K562 (cell line): ENCODE measurements at regions not wholly inside any gene's neighbourhood (a gene's known extent, or its start where the extent isn't known, plus 50 kb on each side); places are given as distances from the start of the nearest gene placed in this dataset.

ENCODE experiments used
- ATAC-seq: fragments of 200-7000 bp; cut with Tn5 transposase; 3 replicates; pipeline ENCODE4 v1.9.1; 2020; ENCODE audit warnings: moderate library complexity
- BruUV-seq: library from RNA; stranded (reverse); fragments of 400-500 nt; replicated peaks from 2 replicates; lab custom pipeline; 2021; lab: Mats Ljungman, UMichigan
- CTCF ChIA-PET: fragments of 300-600 bp; formaldehyde crosslinking; extraction: SDS; loops from one replicate; lab custom pipeline; 2021; ENCODE audit warnings: low intra/inter-chr PET ratio; lab: Yijun Ruan, JAX
- POLR2A ChIA-PET: fragments of 300-600, 350-650 bp; sonication (Branson Sonifier 250); formaldehyde crosslinking; extraction: SDS; loops from one replicate; lab custom pipeline; 2021; ENCODE audit warnings: antibody characterized with exemption, inconsistent platforms; lab: Yijun Ruan, JAX
- DNase-seq, 4 experiments: peaks; one replicate each; pipeline versions ENCODE4 v3.0.0 to v3.0.0-alpha.2; 2011 to 2018; ENCODE audit warnings: low spot score in 3 of 4, mixed read lengths in 3 of 4; ENCODE audit errors: extremely low read depth in 1 of 4
- FAIRE-seq: peaks from 2 replicates; lab custom pipeline; 2011; peaks lifted over from hg19 to GRCh38; lab: Jason Lieb, UNC
- H2AFZ ChIP-seq: 2 replicates; pipeline ENCODE4 v1.6.0; 2011; ENCODE audit warnings: low read depth, low read length, control low read depth, inconsistent platforms
- H3K27ac ChIP-seq: fragments of 200-600 bp; 3 replicates; pipeline ENCODE4 v1.8.0; 2011; ENCODE audit warnings: low read depth, mild to moderate bottlenecking, control low read depth, inconsistent platforms, low read length, moderate library complexity, mixed read lengths; ENCODE audit errors: extremely low read depth
- H3K27me3 ChIP-seq, 2 experiments: fragments of 300-600 bp in 1 of 2; 2 replicates in 1 of 2; 3 replicates in 1 of 2; pipeline versions ENCODE4 v1.6.0 to v1.8.0; 2011; ENCODE audit warnings: inconsistent platforms in 2 of 2, low read length in 2 of 2, mild to moderate bottlenecking in 1 of 2, mixed read lengths in 1 of 2, moderate library complexity in 1 of 2; ENCODE audit not compliant: control insufficient read depth in 2 of 2, insufficient read depth in 2 of 2
- H3K36me3 ChIP-seq: fragments of 300-600 bp; 3 replicates; pipeline ENCODE4 v1.8.0; 2011; ENCODE audit warnings: mild to moderate bottlenecking, low read length, inconsistent platforms; ENCODE audit not compliant: control insufficient read depth, insufficient read depth
- H3K4me1 ChIP-seq, 2 experiments: fragments of 200-600 bp in 1 of 2; replicated peaks in 1 of 2; 2 replicates in 1 of 2; 3 replicates in 1 of 2; pipeline versions ENCODE4 v1.5.1 to v1.8.0; 2011; ENCODE audit warnings: inconsistent platforms in 2 of 2, low read length in 2 of 2, mild to moderate bottlenecking in 1 of 2, mixed read lengths in 1 of 2, moderate library complexity in 1 of 2; ENCODE audit not compliant: control insufficient read depth in 2 of 2, insufficient read depth in 2 of 2
- H3K4me2 ChIP-seq: 2 replicates; pipeline ENCODE4 v1.6.1; 2011; ENCODE audit warnings: low read length, control low read depth, inconsistent platforms, mixed read lengths; ENCODE audit not compliant: insufficient read depth
- H3K4me3 ChIP-seq: fragments of 200-600 bp; sonication (generic), shearing (Covaris generic); 2 replicates; pipeline ENCODE4 v1.5.1; 2016; ENCODE audit warnings: control low read depth, inconsistent platforms
- H3K79me2 ChIP-seq: fragments of 200-600 bp; 3 replicates; pipeline ENCODE4 v1.8.0; 2011; ENCODE audit warnings: low read length, inconsistent platforms; ENCODE audit not compliant: control insufficient read depth, insufficient read depth
- H3K9ac ChIP-seq, 2 experiments: 2 replicates each; pipeline versions ENCODE4 v1.6.0 to v1.6.1; 2011; ENCODE audit warnings: low read depth in 2 of 2, low read length in 2 of 2, control low read depth in 1 of 2, inconsistent platforms in 1 of 2, mild to moderate bottlenecking in 1 of 2, mixed read lengths in 1 of 2; ENCODE audit not compliant: insufficient read depth in 1 of 2
- H3K9me1 ChIP-seq: one replicate; pipeline ENCODE4 v1.6.0; 2011; ENCODE audit warnings: inconsistent platforms, mild to moderate bottlenecking, low read length, moderate library complexity; ENCODE audit not compliant: control insufficient read depth, insufficient read depth
- H3K9me3 ChIP-seq: replicated peaks from 2 replicates; pipeline ENCODE4 v1.5.1; 2011; ENCODE audit warnings: low read depth, low read length, inconsistent platforms; ENCODE audit not compliant: control insufficient read depth, insufficient read depth
- H4K20me1 ChIP-seq: replicated peaks from 2 replicates; pipeline ENCODE4 v1.6.1; 2011; ENCODE audit warnings: low read length, inconsistent platforms, mixed read lengths; ENCODE audit not compliant: control insufficient read depth, insufficient read depth
- ATF1 ChIP-seq, 2 experiments: fragments of 450-650 bp in 1 of 2; IDR thresholded peaks; 2 replicates each; pipeline ENCODE4 v1.6.1; 2016; ENCODE audit warnings: missing compliant biosample characterization in 1 of 2, missing genetic modification characterization in 1 of 2
- FUS ChIP-seq: fragments of 200-400 bp; formaldehyde crosslinking; optimal IDR thresholded peaks from 2 replicates; pipeline ENCODE3; 2017; ENCODE audit warnings: low read depth, low read length
- HINFP ChIP-seq: fragments of 450-650 bp; conservative IDR thresholded peaks from 2 replicates; pipeline ENCODE4 v1.6.1; 2016; ENCODE audit warnings: missing genetic modification characterization, low read depth, mild to moderate bottlenecking, control low read depth, missing compliant biosample characterization
- ILK ChIP-seq: fragments of 450-650 bp; IDR thresholded peaks from 2 replicates; pipeline ENCODE4 v1.6.1; 2016; ENCODE audit warnings: missing genetic modification characterization, low read depth, mild to moderate bottlenecking, missing compliant biosample characterization, moderate library complexity, borderline replicate concordance
- MAFF ChIP-seq: IDR thresholded peaks from 2 replicates; pipeline ENCODE4 v1.6.1; 2012; ENCODE audit warnings: low read length, improper control_type of control experiment
- NONO ChIP-seq, 2 experiments: fragments of 200-400 bp in 1 of 2; fragments of 450-650 bp in 1 of 2; formaldehyde crosslinking in 1 of 2; IDR thresholded peaks; 2 replicates each; pipeline ENCODE4 v1.6.1; 2017; ENCODE audit warnings: low read depth in 2 of 2, mild to moderate bottlenecking in 2 of 2, moderate library complexity in 2 of 2, low read length in 1 of 2
- TOE1 ChIP-seq, 2 experiments: fragments of 450-650 bp in 1 of 2; sonication (generic) in 1 of 2; formaldehyde crosslinking in 1 of 2; IDR thresholded peaks; 2 replicates each; pipeline versions ENCODE4 v1.7.1 to v1.8.0; 2016 to 2022; ENCODE audit warnings: borderline replicate concordance in 2 of 2, mild to moderate bottlenecking in 2 of 2, antibody characterized with exemption in 1 of 2, inconsistent platforms in 1 of 2, low read depth in 1 of 2, missing genetic modification reagents in 1 of 2, moderate library complexity in 1 of 2
- ZNF561 ChIP-seq: fragments of 450-650 bp; formaldehyde crosslinking; conservative IDR thresholded peaks from 2 replicates; pipeline ENCODE4 v1.4.0; 2020; ENCODE audit warnings: mild to moderate bottlenecking, moderate library complexity
- in situ Hi-C: fragments of 300-500 bp; cut with MboI; formaldehyde crosslinking; loops from 4 replicates; pipeline ENCODE4 v1.15.0; 2018; ENCODE audit warnings: inconsistent platforms, mixed read lengths
- intact Hi-C: fragments of 100-400 bp; cut with micrococcal nuclease; formaldehyde crosslinking; loops from 2 replicates; pipeline ENCODE4 v1.14.2; 2022
- TF ChIP-seq, protein P1 (sequence below): fragments of 450-650 bp; IDR thresholded peaks from 2 replicates; pipeline ENCODE4 v1.6.1; 2018; ENCODE audit warnings: mild to moderate bottlenecking, low read depth; ENCODE audit not compliant: partially characterized antibody

DNA sequence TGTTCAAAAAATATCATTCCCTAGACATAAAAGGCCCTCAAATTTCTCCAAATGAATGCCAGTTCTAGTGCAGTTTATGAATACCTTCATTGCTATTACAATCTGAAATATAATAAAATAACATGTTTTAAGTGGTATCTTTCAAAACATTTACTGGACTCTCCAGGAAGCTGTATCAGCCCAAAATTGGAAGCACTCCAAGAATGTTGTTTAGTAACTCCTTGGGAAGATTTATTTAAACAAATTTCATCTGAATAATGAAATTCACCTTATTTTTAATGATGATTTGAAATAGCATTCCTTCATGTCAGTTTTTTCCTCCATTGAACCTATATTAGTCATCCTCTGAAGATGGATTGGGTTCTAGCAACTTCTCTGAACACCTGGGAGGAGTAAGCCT lies 217.2 kb upstream of the PCDH18 start:
- BruUV-seq = no TSS peak
- no peak for FAIRE-seq

More for the DNA sequence above, 217.2 kb upstream of the PCDH18 start:
- Histone ChIP-seq H3K4me1 (no peaks in the 10 kb centered on the region), H2AFZ (no peak overlapping the region), H4K20me1 (no peaks in the 10 kb centered on the region), H3K27ac (no peak overlapping the region), H3K9me3 (no peaks in the 10 kb centered on the region), H3K9me1 (no peaks in the 10 kb centered on the region), H3K27me3 (no peaks in the 10 kb centered on the region), H3K4me3 (no peak overlapping the region), H3K4me2 (no peak overlapping the region), H3K79me2 (no peaks in the 10 kb centered on the region), H3K9ac (no peak overlapping the region), H3K36me3 (no peaks in the 10 kb centered on the region)
- no peak for DNase-seq
- intact Hi-C loops = no loop called here
- ChIA-PET POLR2A (no interaction called here), CTCF (no interaction called here)
- no peak for ATAC-seq
- TF ChIP-seq, protein P1, sequence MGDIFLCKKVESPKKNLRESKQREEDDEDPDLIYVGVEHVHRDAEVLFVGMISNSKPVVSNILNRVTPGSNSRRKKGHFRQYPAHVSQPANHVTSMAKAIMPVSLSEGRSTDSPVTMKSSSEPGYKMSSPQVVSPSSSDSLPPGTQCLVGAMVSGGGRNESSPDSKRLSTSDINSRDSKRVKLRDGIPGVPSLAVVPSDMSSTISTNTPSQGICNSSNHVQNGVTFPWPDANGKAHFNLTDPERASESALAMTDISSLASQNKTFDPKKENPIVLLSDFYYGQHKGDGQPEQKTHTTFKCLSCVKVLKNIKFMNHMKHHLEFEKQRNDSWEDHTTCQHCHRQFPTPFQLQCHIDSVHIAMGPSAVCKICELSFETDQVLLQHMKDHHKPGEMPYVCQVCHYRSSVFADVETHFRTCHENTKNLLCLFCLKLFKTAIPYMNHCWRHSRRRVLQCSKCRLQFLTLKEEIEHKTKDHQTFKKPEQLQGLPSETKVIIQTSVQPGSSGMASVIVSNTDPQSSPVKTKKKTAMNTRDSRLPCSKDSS = no peak
- no peak for TF ChIP-seq FUS
- no peak for TF ChIP-seq MAFF
- no peak for TF ChIP-seq ZNF561
- no peak for TF ChIP-seq ILK (tag)
- no peak for TF ChIP-seq ATF1 (CRISPR knock-in tag; IDR thresholded peaks at IDR 0.05)
- TF ChIP-seq ATF1 (tag; IDR thresholded peaks at IDR 0.05) = no peak
- TF ChIP-seq NONO (IDR thresholded peaks at IDR 0.05; ENCODE audit: low read depth in 2 of 2, low read length in 1 of 2) = no peak
- TF ChIP-seq TOE1 (IDR thresholded peaks at IDR 0.05; ENCODE audit: borderline replicate concordance) = no peak
- no peak for TF ChIP-seq TOE1 (CRISPR knock-in tag; IDR thresholded peaks at IDR 0.05; ENCODE audit: borderline replicate concordance, low read depth)
- no peak for TF ChIP-seq HINFP (tag)
- in situ Hi-C loops = loop anchor here (25.0 kb wide), 1 partner anchor 1113 kb away; no protein-coding TSS in a partner anchor
